DND-41 (cell line): ENCODE measurements at regions not wholly inside any gene's neighbourhood (a gene's known extent, or its start where the extent isn't known, plus 50 kb on each side); places are given as distances from the start of the nearest gene placed in this dataset.

Experiments used
- EZH2 ChIP-seq: IDR thresholded peaks from 3 replicates; pipeline ENCODE4 v1.6.1; 2012; ENCODE audit warnings: borderline replicate concordance, low read depth, mild to moderate bottlenecking, moderate library complexity, low read length, inconsistent platforms; ENCODE audit not compliant: severe bottlenecking
- TF ChIP-seq, protein P1 (sequence below): IDR thresholded peaks from 2 replicates; pipeline ENCODE4 v1.5.1; 2012; ENCODE audit warnings: borderline replicate concordance, low read length, moderate library complexity, mild to moderate bottlenecking; ENCODE audit not compliant: poor library complexity, severe bottlenecking; ENCODE audit errors: extremely low read depth

DNA sequence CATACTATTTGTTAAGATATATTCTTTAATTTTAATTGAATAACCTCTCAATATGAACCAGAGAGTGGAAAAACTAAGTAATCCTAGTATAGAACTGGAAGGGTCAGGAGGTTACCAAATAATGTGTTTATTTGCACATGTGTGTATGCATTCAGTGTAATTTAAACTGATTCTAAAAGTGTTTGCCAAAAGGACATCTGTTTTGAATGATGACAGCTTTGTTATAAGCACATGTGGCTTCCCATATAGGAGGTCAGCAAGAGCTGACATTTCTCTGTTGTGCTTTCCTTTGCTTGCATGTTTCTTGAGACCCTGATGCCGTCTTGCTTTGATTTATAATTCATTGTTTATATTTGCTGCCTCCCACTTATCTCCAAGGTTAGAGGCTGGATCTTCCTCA, 383.4 kb downstream of the BRINP1 start:
- TF ChIP-seq, protein P1, sequence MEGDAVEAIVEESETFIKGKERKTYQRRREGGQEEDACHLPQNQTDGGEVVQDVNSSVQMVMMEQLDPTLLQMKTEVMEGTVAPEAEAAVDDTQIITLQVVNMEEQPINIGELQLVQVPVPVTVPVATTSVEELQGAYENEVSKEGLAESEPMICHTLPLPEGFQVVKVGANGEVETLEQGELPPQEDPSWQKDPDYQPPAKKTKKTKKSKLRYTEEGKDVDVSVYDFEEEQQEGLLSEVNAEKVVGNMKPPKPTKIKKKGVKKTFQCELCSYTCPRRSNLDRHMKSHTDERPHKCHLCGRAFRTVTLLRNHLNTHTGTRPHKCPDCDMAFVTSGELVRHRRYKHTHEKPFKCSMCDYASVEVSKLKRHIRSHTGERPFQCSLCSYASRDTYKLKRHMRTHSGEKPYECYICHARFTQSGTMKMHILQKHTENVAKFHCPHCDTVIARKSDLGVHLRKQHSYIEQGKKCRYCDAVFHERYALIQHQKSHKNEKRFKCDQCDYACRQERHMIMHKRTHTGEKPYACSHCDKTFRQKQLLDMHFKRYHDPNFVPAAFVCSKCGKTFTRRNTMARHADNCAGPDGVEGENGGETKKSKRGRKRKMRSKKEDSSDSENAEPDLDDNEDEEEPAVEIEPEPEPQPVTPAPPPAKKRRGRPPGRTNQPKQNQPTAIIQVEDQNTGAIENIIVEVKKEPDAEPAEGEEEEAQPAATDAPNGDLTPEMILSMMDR: no peak
- TF ChIP-seq EZH2: no peak
